NCI-H524 treated with DMSO at 0.1 percent for 48 hours (cell line): ENCODE measurements at regions not wholly inside any gene's neighbourhood (a gene's known extent, or its start where the extent isn't known, plus 50 kb on each side); places are given as distances from the start of the nearest gene placed in this dataset.

Source experiments
- DNase-seq: peaks from one replicate; lab custom pipeline; 2025; lab: John Stamatoyannopoulos, UW

GRCh38 chr18:39991696-39992265, 1963.3 kb upstream of the PIK3C3 start:
- no peak for DNase-seq

GRCh38 chr18:39990540-39990939, 1964.5 kb upstream of the PIK3C3 start:
- DNase-seq, result no peak

- DNase-seq, result no peak
These were observed 1978.3 kb upstream of the PIK3C3 start for GRCh38 chr18:39976771-39977170.

- DNase-seq, result no peak
These were observed 1982.5 kb upstream of the PIK3C3 start for GRCh38 chr18:39972521-39972920.

GRCh38 chr18:39969803-39970494, 1985.1 kb upstream of the PIK3C3 start:
- no peak for DNase-seq

GRCh38 chr18:39966275-39966674, 1988.8 kb upstream of the PIK3C3 start:
- no peak for DNase-seq

- no peak for DNase-seq
These were observed 1992.5 kb upstream of the PIK3C3 start for GRCh38 chr18:39962546-39962945.

GRCh38 chr18:39960550-39960949, 1994.5 kb upstream of the PIK3C3 start:
- no peak for DNase-seq

GRCh38 chr18:39959839-39960238, 1995.2 kb upstream of the PIK3C3 start:
- DNase-seq, result no peak

- DNase-seq, result no peak
These were observed 1996.2 kb upstream of the PIK3C3 start for GRCh38 chr18:39958876-39959275.

GRCh38 chr18:39952816-39953215, 2002.2 kb upstream of the PIK3C3 start:
- no peak for DNase-seq

- no peak for DNase-seq
These were observed 2003.8 kb upstream of the PIK3C3 start for GRCh38 chr18:39951142-39951720.

- DNase-seq, result no peak
These were observed 2008.4 kb upstream of the PIK3C3 start for GRCh38 chr18:39946623-39947061.

GRCh38 chr18:39945076-39945475, 2010.0 kb upstream of the PIK3C3 start:
- DNase-seq, result no peak

- DNase-seq, result no peak
These were observed 2012.3 kb upstream of the PIK3C3 start for GRCh38 chr18:39942702-39943101.

GRCh38 chr18:39938676-39939608, 2016.1 kb upstream of the PIK3C3 start:
- no peak for DNase-seq

GRCh38 chr18:39935598-39935997, 2019.4 kb upstream of the PIK3C3 start:
- DNase-seq, result no peak

- no peak for DNase-seq
These were observed 2036.2 kb upstream of the PIK3C3 start for GRCh38 chr18:39918847-39919246.

- DNase-seq, result no peak
These were observed 2041.2 kb upstream of the PIK3C3 start for GRCh38 chr18:39913672-39914366.

- no peak for DNase-seq
These were observed 2043.3 kb upstream of the PIK3C3 start for GRCh38 chr18:39911716-39912115.

GRCh38 chr18:39909706-39910105, 2045.3 kb upstream of the PIK3C3 start:
- DNase-seq, result no peak

- no peak for DNase-seq
These were observed 2068.9 kb upstream of the PIK3C3 start for GRCh38 chr18:39886136-39886535.
